H1 (cell line): ENCODE measurements at regions not wholly inside any gene's neighbourhood (a gene's known extent, or its start where the extent isn't known, plus 50 kb on each side); places are given as distances from the start of the nearest gene placed in this dataset.

Experiments used
- CTCF ChIP-seq, 3 experiments: IDR thresholded peaks; 1 replicate in 2 of 3; 2 replicates in 1 of 3; pipeline versions ENCODE4 v1.5.1 to v1.6.1; 2011; ENCODE audit warnings: low read length in 3 of 3, mild to moderate bottlenecking in 3 of 3, inconsistent platforms in 2 of 3, low read depth in 1 of 3, moderate library complexity in 1 of 3; ENCODE audit not compliant: insufficient read depth in 1 of 3; ENCODE audit errors: control extremely low read depth in 1 of 3
- EZH2 ChIP-seq: fragments of 200-600 bp; sonication (generic); IDR thresholded peaks from 2 replicates; pipeline ENCODE4 v1.7.1; 2012; ENCODE audit warnings: low read depth, mild to moderate bottlenecking, moderate library complexity, low read length, inconsistent platforms; ENCODE audit not compliant: severe bottlenecking
- HDAC6 ChIP-seq: IDR thresholded peaks from one replicate; pipeline ENCODE4 v1.7.1; 2012; ENCODE audit warnings: low read depth, mild to moderate bottlenecking, inconsistent platforms, low read length, moderate library complexity
- POLR2A ChIP-seq, 2 experiments: IDR thresholded peaks; 1 replicate in 1 of 2; 2 replicates in 1 of 2; pipeline ENCODE4 v1.6.1; 2011; ENCODE audit warnings: low read depth in 2 of 2, low read length in 2 of 2, mild to moderate bottlenecking in 2 of 2; ENCODE audit errors: control extremely low read depth in 1 of 2
- TAF1 ChIP-seq: IDR thresholded peaks from 2 replicates; pipeline ENCODE4 v1.6.1; 2011; ENCODE audit warnings: mild to moderate bottlenecking, low read depth, low read length
- USF2 ChIP-seq: IDR thresholded peaks from 2 replicates; pipeline ENCODE4 v1.6.1; 2011; ENCODE audit warnings: low read length, improper control_type of control experiment

- no peak for TF ChIP-seq USF2
- no peak for TF ChIP-seq POLR2A (IDR thresholded peaks at IDR 0.05; ENCODE audit: control extremely low read depth in 1 of 2, low read depth in 2 of 2, low read length in 2 of 2)
- no peak for TF ChIP-seq HDAC6
- no peak for TF ChIP-seq EZH2
- no peak for TF ChIP-seq CTCF (IDR thresholded peaks at IDR 0.05; ENCODE audit: control extremely low read depth in 1 of 3, insufficient read depth in 1 of 3, low read depth in 1 of 3, low read length in 3 of 3)
- TF ChIP-seq TAF1 = no peak
Measured at GRCh38 chr16:52070341-52071057, 476.4 kb downstream of the TOX3 start.
